Neural crest cell (in vitro differentiated cells): ENCODE measurements at regions not wholly inside any gene's neighbourhood (a gene's known extent, or its start where the extent isn't known, plus 50 kb on each side); places are given as distances from the start of the nearest gene placed in this dataset.

Experiments
- DNase-seq: peaks from one replicate; pipeline ENCODE4 v3.0.0; 2021; ENCODE audit warnings: low read depth, mixed read lengths, low spot score
- H3K27ac Mint-ChIP-seq: one replicate; pipeline ENCODE4 v1.8.0; 2021; ENCODE audit warnings: mild to moderate bottlenecking, mixed read lengths; ENCODE audit not compliant: unreplicated experiment
- H3K27me3 Mint-ChIP-seq: 2 replicates; pipeline ENCODE4 v1.8.0; 2021; ENCODE audit warnings: low read depth, mild to moderate bottlenecking, mixed read lengths
- H3K36me3 Mint-ChIP-seq: 2 replicates; pipeline ENCODE4 v1.8.0; 2021; ENCODE audit warnings: low read depth, mild to moderate bottlenecking, mixed read lengths
- H3K4me1 Mint-ChIP-seq: 2 replicates; pipeline ENCODE4 v1.8.0; 2021; ENCODE audit warnings: mixed read lengths
- H3K4me3 Mint-ChIP-seq: one replicate; pipeline ENCODE4 v1.8.0; 2021; ENCODE audit warnings: mild to moderate bottlenecking, mixed read lengths
- H3K9me3 Mint-ChIP-seq: 2 replicates; pipeline ENCODE4 v1.8.0; 2021; ENCODE audit warnings: mixed read lengths
- CTCF ChIP-seq: fragments of 200-600 bp; sonication (generic); conservative IDR thresholded peaks from 2 replicates; pipeline ENCODE4 v1.5.0; 2021; ENCODE audit warnings: antibody characterized with exemption, mild to moderate bottlenecking

GRCh38 chr1:212495766-212496494 is 63.2 kb downstream of the NENF start:
- no peak for TF ChIP-seq CTCF
- Mint-ChIP-seq H3K27me3 (no peaks in the 10 kb centered on the region), H3K36me3 (no peaks in the 10 kb centered on the region), H3K27ac (no peak overlapping the region), H3K4me1 (peaks cover 8% of the 10 kb centered on the region), H3K4me3 (no peak overlapping the region), H3K9me3 (no peaks in the 10 kb centered on the region)
- no peak for DNase-seq

GRCh38 chr1:212496682-212497081 is 64.0 kb downstream of the NENF start:
- Mint-ChIP-seq H3K36me3 (no peaks in the 10 kb centered on the region), H3K27me3 (no peaks in the 10 kb centered on the region), H3K27ac (no peak overlapping the region), H3K9me3 (no peaks in the 10 kb centered on the region), H3K4me1 (peaks cover 8% of the 10 kb centered on the region), H3K4me3 (no peak overlapping the region)
- TF ChIP-seq CTCF: no peak
- DNase-seq: no peak

- H3K9me3 Mint-ChIP-seq: no peaks in the 10 kb centered on the region
- TF ChIP-seq CTCF: no peak
- no peaks in the 10 kb centered on the region for H3K36me3 Mint-ChIP-seq
- peaks cover 8% of the 10 kb centered on the region for H3K4me1 Mint-ChIP-seq
- H3K4me3 Mint-ChIP-seq: no peak overlapping the region
- H3K27ac Mint-ChIP-seq: no peak overlapping the region
- no peaks in the 10 kb centered on the region for H3K27me3 Mint-ChIP-seq
- DNase-seq: no peak
Observed at GRCh38 chr1:212497553-212497952, 64.8 kb downstream of the NENF start.

GRCh38 chr1:212498283-212499040 is 65.7 kb downstream of the NENF start:
- Mint-ChIP-seq H3K4me1 (peaks cover 8% of the 10 kb centered on the region), H3K27ac (no peak overlapping the region), H3K27me3 (no peaks in the 10 kb centered on the region), H3K9me3 (no peaks in the 10 kb centered on the region), H3K36me3 (no peaks in the 10 kb centered on the region), H3K4me3 (no peak overlapping the region)
- no peak for DNase-seq
- TF ChIP-seq CTCF: no peak

- peaks cover 10% of the 10 kb centered on the region for H3K4me1 Mint-ChIP-seq
- no peaks in the 10 kb centered on the region for H3K9me3 Mint-ChIP-seq
- TF ChIP-seq CTCF: no peak
- H3K36me3 Mint-ChIP-seq: no peaks in the 10 kb centered on the region
- no peaks in the 10 kb centered on the region for H3K27me3 Mint-ChIP-seq
- H3K27ac Mint-ChIP-seq: peak overlapping the region; percentile 29
- no peak overlapping the region for H3K4me3 Mint-ChIP-seq
- no peak for DNase-seq
Observed at GRCh38 chr1:212500351-212500750, 67.6 kb downstream of the NENF start.
